GM18498 (cell line): ENCODE measurements at regions not wholly inside any gene's neighbourhood (a gene's known extent, or its start where the extent isn't known, plus 50 kb on each side); places are given as distances from the start of the nearest gene placed in this dataset.

Experiments
- ATAC-seq: cut with Tn5 transposase; IDR thresholded peaks from one replicate; pipeline ENCODE4 v1.9.1; 2021; ENCODE audit warnings: mild to moderate bottlenecking, moderate library complexity; ENCODE audit not compliant: unreplicated experiment

DNA sequence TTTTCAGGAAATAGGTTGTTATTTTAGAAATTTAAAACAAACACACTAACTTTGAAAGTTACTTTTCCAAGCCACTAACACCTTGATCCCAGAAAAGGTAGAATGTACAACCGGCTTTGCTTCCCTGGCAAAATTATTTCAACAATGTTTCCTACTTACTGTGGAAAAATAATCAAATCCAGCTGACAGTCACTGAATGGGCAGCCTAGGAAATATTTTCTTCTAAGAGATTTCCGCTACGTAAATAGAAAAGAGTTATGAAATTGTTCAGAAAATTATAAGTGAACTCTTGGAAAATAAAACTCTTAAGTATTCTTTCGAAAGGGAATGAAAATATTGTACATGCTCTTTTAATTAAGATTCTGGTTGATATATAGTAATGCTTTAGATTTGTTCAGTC, 195.7 kb downstream of the GASK1B start:
- no peak for ATAC-seq

GRCh38 chr4:157973297-157973696, 199.5 kb downstream of the GASK1B start:
- no peak for ATAC-seq

GRCh38 chr4:157964463-157964862, 208.4 kb downstream of the GASK1B start:
- no peak for ATAC-seq

- no peak for ATAC-seq
Observed at GRCh38 chr4:157961229-157961990, 211.4 kb downstream of the GASK1B start.

DNA sequence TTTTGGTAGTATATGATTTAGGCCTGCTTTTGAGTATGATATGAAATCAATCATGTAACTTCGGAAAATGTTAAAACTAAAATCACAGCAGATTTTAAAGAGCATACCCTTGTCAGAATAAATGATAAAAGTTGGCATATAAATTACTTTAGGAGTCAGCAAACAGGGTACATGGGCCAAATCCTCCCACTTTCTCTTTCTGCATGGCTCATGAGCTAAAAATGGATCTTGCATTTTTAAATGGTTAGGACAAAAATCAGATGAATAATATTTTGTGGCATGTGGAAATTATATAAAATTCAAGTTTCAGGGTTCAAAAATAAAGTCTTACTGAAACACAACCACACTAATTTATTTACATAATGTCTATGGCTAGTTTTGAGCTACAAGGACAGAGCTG, 214.9 kb downstream of the GASK1B start:
- ATAC-seq = no peak

DNA sequence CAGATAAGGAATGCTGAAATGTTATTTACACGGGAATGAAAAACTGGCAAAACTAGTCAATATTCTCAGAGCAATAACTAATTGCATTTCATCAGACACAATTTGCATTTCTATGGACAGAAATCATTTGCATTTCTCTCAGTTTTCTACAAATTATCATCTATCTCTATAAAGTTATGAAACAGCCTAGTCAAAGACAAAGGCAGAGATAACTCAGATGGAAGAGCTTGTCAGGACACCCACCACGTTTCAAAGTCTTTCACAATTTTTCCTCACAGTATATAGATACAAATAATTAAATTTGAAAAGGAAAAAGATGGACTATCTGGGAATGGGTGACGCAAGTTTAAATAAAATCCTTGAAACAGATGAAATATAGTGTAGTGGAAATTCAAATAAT, 230.8 kb downstream of the GASK1B start:
- no peak for ATAC-seq

DNA sequence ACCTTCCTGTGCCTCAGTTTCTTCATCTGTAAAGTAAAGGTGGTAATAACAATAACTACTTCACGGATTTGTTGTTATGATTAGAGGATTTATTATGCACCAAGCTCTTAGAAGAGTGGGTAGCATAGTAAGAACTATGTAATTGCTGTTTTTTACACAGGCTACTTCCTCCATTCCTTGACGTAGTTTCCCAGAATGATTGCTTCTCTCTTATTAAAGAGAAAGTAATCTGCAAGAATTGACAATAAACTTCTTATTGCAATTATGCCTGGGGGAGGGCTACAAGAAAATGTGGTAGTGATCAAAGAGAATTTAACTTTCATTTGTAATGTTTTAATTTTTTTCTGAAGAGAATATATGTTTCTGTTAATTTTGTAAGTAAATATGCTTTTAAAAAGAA, 238.7 kb downstream of the GASK1B start:
- ATAC-seq = no peak

GRCh38 chr4:157932936-157933335, 239.9 kb downstream of the GASK1B start:
- ATAC-seq = no peak

GRCh38 chr4:157929486-157929885, 243.3 kb downstream of the GASK1B start:
- ATAC-seq = no peak

DNA sequence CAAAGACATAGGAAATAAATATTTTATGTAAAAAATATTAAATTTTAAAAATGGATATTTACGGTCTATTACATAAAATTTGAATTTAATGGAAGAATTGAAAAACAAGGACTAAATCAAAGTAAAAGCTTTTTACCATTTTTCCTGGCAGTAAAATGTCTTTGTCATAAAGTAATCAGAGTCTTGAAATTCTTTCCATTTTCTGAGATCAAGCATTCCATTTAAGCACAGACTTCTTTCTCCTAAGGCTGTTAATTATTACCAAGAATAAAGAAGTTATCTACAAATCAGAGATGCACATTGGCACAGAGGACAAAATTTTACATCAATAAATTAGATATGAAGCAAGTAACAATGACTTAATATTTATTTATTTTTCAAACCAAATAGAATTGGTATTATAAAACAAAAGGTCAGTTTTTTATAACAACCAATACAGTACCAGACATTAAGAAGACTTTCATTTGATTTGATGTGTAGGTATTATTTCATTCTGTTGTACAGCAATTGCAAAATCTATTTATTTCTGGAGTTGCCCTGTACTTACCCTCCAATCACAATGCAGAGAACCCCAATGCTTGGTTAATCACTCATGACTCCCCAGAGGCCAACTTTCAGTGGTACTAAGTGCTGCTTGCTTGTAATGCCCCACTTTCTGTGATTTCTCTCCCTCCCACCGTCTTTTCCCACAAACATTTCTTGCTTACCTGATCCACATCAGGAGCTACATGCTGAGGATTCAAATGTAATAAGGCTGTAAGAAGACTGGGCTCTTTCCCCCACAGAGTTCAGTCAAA, 254.6 kb downstream of the GASK1B start:
- no peak for ATAC-seq

DNA sequence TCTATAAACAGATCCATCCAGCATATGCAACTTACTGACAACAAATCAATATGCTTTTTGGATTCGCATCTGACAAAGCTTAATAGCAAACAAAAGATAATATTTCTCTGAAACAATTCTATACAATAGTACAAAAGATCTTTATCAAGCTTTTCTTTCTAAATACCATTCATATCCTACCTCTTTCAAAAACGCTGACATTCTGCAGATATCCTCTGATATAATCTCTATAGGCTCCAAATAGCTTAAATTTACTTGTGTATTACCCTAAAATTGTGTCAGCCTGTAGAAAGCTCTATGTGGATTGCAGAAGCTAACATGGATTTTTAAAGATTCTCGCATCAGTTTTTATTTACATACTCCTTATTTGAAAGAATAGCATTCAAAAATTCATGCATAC, 260.6 kb downstream of the GASK1B start:
- no peak for ATAC-seq

DNA sequence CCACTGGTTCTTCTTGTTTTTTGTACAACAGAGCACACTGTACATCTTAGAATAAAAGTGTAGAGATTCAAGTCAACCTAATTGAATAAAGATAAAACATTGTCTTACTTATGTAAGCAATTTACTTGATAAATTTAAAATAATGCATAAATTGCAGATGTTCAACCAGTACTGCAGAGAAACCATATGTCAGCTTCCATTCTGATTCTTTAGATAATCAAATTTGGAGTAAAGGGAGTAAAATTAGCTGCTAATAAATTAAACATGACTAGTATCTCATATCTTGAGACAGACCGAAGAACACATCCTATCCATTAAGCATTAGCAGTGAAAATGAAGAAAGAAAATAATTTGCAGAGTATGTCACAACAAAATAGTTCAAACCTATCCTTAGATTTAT, 261.2 kb downstream of the GASK1B start:
- ATAC-seq = no peak

DNA sequence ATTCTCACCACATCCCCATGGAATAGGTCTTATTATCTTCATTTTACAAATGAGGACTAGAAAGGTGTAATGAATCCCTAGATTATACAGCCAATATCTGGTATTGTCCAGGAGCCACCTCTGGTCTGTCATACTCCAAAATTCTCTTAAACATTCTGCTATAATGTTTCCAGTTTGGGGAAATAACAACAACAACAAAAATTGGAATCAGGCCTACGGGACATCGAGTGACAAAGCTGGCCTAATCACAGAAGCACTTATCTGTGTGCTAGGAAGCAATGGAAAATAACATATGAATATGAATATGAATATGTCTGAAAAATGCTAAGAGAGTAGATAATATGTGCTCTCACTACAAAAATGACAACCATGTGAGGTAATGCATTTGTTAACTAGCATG, 264.1 kb downstream of the GASK1B start:
- ATAC-seq = no peak

GRCh38 chr4:157908031-157908430, 264.8 kb downstream of the GASK1B start:
- no peak for ATAC-seq

DNA sequence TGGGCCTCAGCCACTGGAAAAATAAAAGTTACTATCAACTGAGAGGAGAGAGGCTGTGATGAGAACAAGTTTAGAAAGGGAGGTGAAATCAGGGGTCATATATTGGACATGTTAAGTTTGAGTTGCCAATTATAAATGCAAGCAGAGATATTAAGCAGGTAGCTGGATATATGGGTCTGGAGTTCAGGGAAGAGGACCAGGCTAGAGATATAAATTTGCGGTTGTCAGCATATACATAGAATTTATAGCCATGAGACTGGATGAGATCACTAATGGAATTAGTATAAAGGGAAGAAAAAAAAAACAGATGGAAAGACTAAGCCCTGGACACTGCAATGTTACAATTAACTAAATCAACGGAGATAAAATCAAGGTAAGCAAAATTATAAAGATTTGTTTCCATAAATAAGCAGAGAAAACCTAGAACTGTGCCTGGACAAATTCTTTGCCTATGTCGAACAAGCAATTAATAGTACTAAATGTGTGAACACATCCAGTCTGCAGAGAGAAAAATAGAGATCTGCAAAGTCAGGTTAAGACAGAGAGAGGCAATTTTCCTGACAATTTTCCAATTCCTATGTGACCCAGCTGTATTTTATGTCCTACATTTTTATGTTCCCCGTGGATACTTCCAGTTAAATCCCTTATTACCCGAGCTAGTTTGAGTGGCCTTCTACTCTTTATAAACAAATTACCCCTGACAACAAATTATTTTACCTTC, 265.4 kb downstream of the GASK1B start:
- no peak for ATAC-seq

GRCh38 chr4:157898836-157899605, 273.8 kb downstream of the GASK1B start:
- ATAC-seq = no peak

DNA sequence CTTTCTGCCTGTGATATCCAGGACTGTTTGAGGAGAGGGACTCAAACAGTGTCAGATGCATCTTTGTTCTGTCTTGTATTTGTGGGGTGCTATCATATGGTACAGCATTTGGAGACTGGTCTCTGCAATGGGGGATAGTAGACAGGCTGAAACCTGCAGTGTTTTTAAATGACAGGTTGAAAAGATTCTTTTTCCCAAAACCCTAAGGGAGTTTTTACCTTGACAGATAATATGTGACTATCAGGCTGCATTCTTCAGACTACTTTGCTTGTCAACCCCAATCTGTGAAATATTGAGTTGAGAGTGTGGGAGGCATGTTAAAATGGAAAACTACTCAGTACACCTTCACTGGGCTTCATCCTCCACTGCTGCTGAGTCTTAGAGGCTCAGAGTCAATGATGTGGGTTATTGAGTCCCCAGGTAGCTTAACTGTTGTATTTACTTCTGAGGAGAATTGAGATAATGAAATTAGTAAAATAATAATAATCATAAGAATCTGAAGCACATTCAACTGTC, 274.9 kb downstream of the GASK1B start:
- ATAC-seq = no peak

DNA sequence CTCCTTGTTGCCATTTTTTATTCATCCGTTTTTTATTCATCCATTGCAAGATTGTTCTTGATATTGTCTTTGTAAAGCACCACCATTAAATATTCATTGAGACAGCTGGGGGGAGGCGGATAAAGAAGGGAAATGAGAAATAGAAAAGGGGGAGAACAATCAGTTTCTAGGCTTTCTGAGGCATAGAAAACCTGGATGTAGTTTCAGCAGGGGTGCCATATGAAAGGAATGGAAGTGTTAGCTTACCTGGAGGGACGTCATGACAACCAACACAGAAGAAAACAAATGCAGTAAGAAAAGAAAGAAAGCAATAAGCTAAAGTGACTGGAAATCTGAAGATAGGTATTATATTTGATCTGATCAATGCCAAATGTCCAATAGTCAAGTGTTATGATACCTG, 276.1 kb downstream of the GASK1B start:
- no peak for ATAC-seq

DNA sequence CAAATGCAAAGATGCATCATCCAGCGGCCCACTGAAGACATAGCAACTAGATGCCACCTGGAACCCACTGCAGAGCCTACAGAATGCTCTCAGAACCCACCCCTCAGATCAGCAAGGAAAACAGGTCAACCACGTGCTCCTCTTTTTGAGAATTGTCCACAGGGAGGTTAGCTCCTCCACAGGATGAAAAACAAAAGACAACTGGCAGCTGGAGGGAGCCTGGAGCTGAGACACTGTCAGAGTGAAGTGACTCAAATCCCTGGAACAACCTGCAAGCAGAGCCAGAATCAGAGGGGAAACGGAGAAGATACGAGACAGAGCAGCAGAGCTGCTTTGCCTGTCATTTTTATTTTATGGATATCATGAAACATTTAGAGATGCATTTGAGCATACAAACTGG, 277.6 kb downstream of the GASK1B start:
- ATAC-seq = no peak

DNA sequence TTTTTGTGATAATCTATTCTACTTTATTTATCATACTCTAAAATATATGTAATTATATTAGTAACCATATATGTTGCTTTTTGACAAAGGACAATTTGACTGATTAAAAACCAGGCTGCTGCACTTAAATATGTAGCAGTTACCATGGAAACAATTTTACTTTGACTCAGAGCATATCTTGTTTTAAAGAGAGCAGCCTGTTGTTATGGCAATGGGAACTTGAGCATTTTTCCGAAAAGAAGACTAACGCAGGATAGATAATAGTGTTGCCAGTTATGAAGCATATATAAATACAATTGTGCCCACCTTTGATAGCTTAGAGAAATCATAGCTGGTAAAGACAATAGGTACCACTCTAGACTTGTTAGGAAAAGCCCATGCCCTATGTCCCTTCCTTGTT, 283.0 kb downstream of the GASK1B start:
- ATAC-seq = no peak

DNA sequence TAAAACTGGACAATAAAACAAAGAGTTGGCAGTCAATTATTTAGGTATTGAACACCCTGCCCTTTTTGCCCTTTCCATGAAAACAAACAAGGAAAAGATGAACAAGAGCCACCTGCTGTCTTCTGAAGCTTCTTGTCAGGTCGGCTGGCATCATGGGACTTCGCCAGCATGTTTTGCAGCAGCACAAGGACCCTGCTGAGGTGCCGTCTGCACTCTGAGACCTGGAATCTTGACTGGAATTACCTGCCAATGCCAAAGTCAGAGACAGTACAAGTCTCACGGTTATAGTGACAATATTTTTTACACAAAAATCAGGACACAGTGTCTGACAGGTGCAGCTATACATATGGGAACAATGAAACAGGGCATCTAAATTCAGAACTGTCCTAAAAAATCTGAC, 284.5 kb downstream of the GASK1B start:
- no peak for ATAC-seq
